GM12892 (cell line): ENCODE measurements at regions not wholly inside any gene's neighbourhood (a gene's known extent, or its start where the extent isn't known, plus 50 kb on each side); places are given as distances from the start of the nearest gene placed in this dataset.

ENCODE experiments used
- DNase-seq: peaks from one replicate; pipeline ENCODE4 v3.0.0; 2011; ENCODE audit not compliant: insufficient read length
- FAIRE-seq: peaks from 2 replicates; lab custom pipeline; 2011; peaks lifted over from hg19 to GRCh38; lab: Jason Lieb, UNC
- POLR2A ChIP-seq: IDR thresholded peaks from 2 replicates; pipeline ENCODE4 v1.6.1; 2011; ENCODE audit warnings: low read depth, low read length, control low read depth
- POLR2AphosphoS5 ChIP-seq: IDR thresholded peaks from 2 replicates; pipeline ENCODE4 v1.6.1; 2011; ENCODE audit warnings: low read depth, low read length, control low read depth
- TAF1 ChIP-seq: IDR thresholded peaks from 2 replicates; pipeline ENCODE4 v1.6.1; 2011; ENCODE audit warnings: low read depth, mild to moderate bottlenecking, control low read depth, low read length, borderline replicate concordance

- TF ChIP-seq POLR2AphosphoS5 = no peak
- TF ChIP-seq TAF1 = no peak
- TF ChIP-seq POLR2A = no peak
- DNase-seq (no peak), FAIRE-seq (no peak)
Measured at GRCh38 chr2:22478329-22478728, 906.6 kb upstream of the KLHL29 start.

- no peak for FAIRE-seq
- DNase-seq = no peak
- TF ChIP-seq TAF1 (no peak), POLR2AphosphoS5 (no peak), POLR2A (no peak)
Measured at GRCh38 chr2:22481486-22482259, 903.3 kb upstream of the KLHL29 start.

- FAIRE-seq (no peak), DNase-seq (no peak)
- TF ChIP-seq POLR2A = no peak
- no peak for TF ChIP-seq POLR2AphosphoS5
- TF ChIP-seq TAF1 = no peak
Measured at GRCh38 chr2:22483036-22483435, 901.9 kb upstream of the KLHL29 start.

GRCh38 chr2:22485486-22485885 is 899.5 kb upstream of the KLHL29 start:
- DNase-seq (no peak), FAIRE-seq (no peak)
- TF ChIP-seq TAF1 = no peak
- no peak for TF ChIP-seq POLR2A
- TF ChIP-seq POLR2AphosphoS5 = no peak

GRCh38 chr2:22486343-22486742 is 898.6 kb upstream of the KLHL29 start:
- FAIRE-seq = no peak
- DNase-seq = no peak
- TF ChIP-seq TAF1 = no peak
- no peak for TF ChIP-seq POLR2A
- TF ChIP-seq POLR2AphosphoS5 = no peak

- TF ChIP-seq POLR2A (no peak), POLR2AphosphoS5 (no peak), TAF1 (no peak)
- no peak for FAIRE-seq
- no peak for DNase-seq
Measured at GRCh38 chr2:22487036-22487435, 897.9 kb upstream of the KLHL29 start.

- FAIRE-seq = no peak
- TF ChIP-seq POLR2AphosphoS5 = no peak
- TF ChIP-seq TAF1 = no peak
- TF ChIP-seq POLR2A = no peak
- no peak for DNase-seq
Measured at GRCh38 chr2:22487541-22487940, 897.4 kb upstream of the KLHL29 start.

- no peak for DNase-seq
- no peak for FAIRE-seq
- TF ChIP-seq POLR2AphosphoS5 (no peak), POLR2A (no peak), TAF1 (no peak)
Measured at GRCh38 chr2:22491442-22491841, 893.5 kb upstream of the KLHL29 start.

- no peak for FAIRE-seq
- no peak for DNase-seq
- no peak for TF ChIP-seq POLR2A
- no peak for TF ChIP-seq POLR2AphosphoS5
- no peak for TF ChIP-seq TAF1
Measured at GRCh38 chr2:22494156-22494555, 890.8 kb upstream of the KLHL29 start.

- TF ChIP-seq POLR2AphosphoS5 (no peak), POLR2A (no peak), TAF1 (no peak)
- no peak for FAIRE-seq
- no peak for DNase-seq
Measured at GRCh38 chr2:22497064-22497463, 887.9 kb upstream of the KLHL29 start.

- FAIRE-seq = no peak
- DNase-seq = no peak
- no peak for TF ChIP-seq TAF1
- no peak for TF ChIP-seq POLR2A
- TF ChIP-seq POLR2AphosphoS5 = no peak
Measured at GRCh38 chr2:22497789-22498188, 887.2 kb upstream of the KLHL29 start.
